CD14-positive monocyte (primary cell): ENCODE measurements at regions not wholly inside any gene's neighbourhood (a gene's known extent, or its start where the extent isn't known, plus 50 kb on each side); places are given as distances from the start of the nearest gene placed in this dataset.
"Not testable (repeated sequence)": the region's sequence is repeated elsewhere in the genome, so short reads cannot be mapped to it uniquely, and the experiment has no call there.

ENCODE experiments used
- DNase-seq, 3 donors: peaks; one replicate each; pipeline ENCODE4 v3.0.0-alpha.2; 2011 to 2022
- H2AFZ ChIP-seq: 2 replicates; pipeline ENCODE4 v1.6.0; 2012; ENCODE audit warnings: mild to moderate bottlenecking, low read depth, low read length, inconsistent platforms; ENCODE audit not compliant: insufficient read depth, poor library complexity, severe bottlenecking
- H3K27ac ChIP-seq, 2 donors: 1 replicate in 1 of 2; 2 replicates in 1 of 2; pipeline ENCODE4 v1.5.1; 2012 to 2013; ENCODE audit warnings: low read length in 2 of 2, control low read depth in 1 of 2, inconsistent platforms in 1 of 2, low read depth in 1 of 2, mild to moderate bottlenecking in 1 of 2
- H3K27me3 ChIP-seq, 2 donors: one replicate each; pipeline versions ENCODE4 v1.6.0 to v1.6.1; 2011 to 2013; ENCODE audit warnings: low read length in 2 of 2; ENCODE audit not compliant: control insufficient read depth in 2 of 2, insufficient read depth in 2 of 2
- H3K36me3 ChIP-seq, 2 donors: replicated peaks in 1 of 2; 1 replicate in 1 of 2; 2 replicates in 1 of 2; pipeline versions ENCODE4 v1.5.1 to v1.6.1; 2012 to 2013; ENCODE audit warnings: low read length in 2 of 2, control low read depth in 1 of 2, inconsistent platforms in 1 of 2, mild to moderate bottlenecking in 1 of 2; ENCODE audit not compliant: insufficient read depth in 2 of 2, control insufficient read depth in 1 of 2
- H3K4me1 ChIP-seq, 2 donors: 1 replicate in 1 of 2; 2 replicates in 1 of 2; pipeline versions ENCODE4 v1.5.1 to v1.6.1; 2012 to 2013; ENCODE audit warnings: low read length in 2 of 2, control low read depth in 1 of 2, inconsistent platforms in 1 of 2, mild to moderate bottlenecking in 1 of 2, moderate library complexity in 1 of 2; ENCODE audit not compliant: insufficient read depth in 2 of 2, control insufficient read depth in 1 of 2
- H3K4me2 ChIP-seq: replicated peaks from 2 replicates; pipeline ENCODE3; 2012; ENCODE audit warnings: low read length, moderate library complexity, mild to moderate bottlenecking; ENCODE audit not compliant: poor library complexity, severe bottlenecking; ENCODE audit errors: extremely low read depth
- H3K4me3 ChIP-seq, 3 experiments: fragments of 200-600 bp in 1 of 3; sonication (generic) in 1 of 3; replicated peaks in 1 of 3; 1 replicate in 2 of 3; 2 replicates in 1 of 3; pipeline ENCODE4 v1.5.1; 2011 to 2013; ENCODE audit warnings: low read length in 3 of 3, mild to moderate bottlenecking in 3 of 3, control low read depth in 2 of 3, low read depth in 2 of 3, inconsistent platforms in 1 of 3, moderate library complexity in 1 of 3
- H3K79me2 ChIP-seq: 2 replicates; pipeline ENCODE4 v1.6.0; 2012; ENCODE audit warnings: mild to moderate bottlenecking, control low read depth, inconsistent platforms, low read length, moderate library complexity; ENCODE audit not compliant: insufficient read depth
- H3K9ac ChIP-seq: 2 replicates; pipeline ENCODE4 v1.6.0; 2017; ENCODE audit warnings: low read length, mild to moderate bottlenecking; ENCODE audit not compliant: insufficient read depth, poor library complexity, severe bottlenecking
- H3K9me3 ChIP-seq, 2 donors: replicated peaks in 1 of 2; 1 replicate in 1 of 2; 2 replicates in 1 of 2; pipeline versions ENCODE4 v1.5.1 to v1.6.1; 2012 to 2013; ENCODE audit warnings: low read length in 2 of 2, control low read depth in 1 of 2; ENCODE audit not compliant: control insufficient read depth in 1 of 2, insufficient read depth in 1 of 2
- H4K20me1 ChIP-seq: 2 replicates; pipeline ENCODE4 v1.6.0; 2012; ENCODE audit warnings: mild to moderate bottlenecking, low read length, control low read depth, moderate library complexity; ENCODE audit not compliant: insufficient read depth
- H3K27ac Mint-ChIP-seq, 7 donors: one replicate each; pipeline ENCODE4 v1.8.0; 2020; ENCODE audit warnings: mild to moderate bottlenecking in 7 of 7, mixed read lengths in 7 of 7, moderate library complexity in 6 of 7, inconsistent platforms in 2 of 7
- H3K27me3 Mint-ChIP-seq, 3 donors: one replicate each; pipeline ENCODE4 v1.8.0; 2021 to 2022; ENCODE audit warnings: low read depth in 3 of 3, mild to moderate bottlenecking in 3 of 3, mixed read lengths in 3 of 3, moderate library complexity in 3 of 3, inconsistent platforms in 1 of 3
- H3K36me3 Mint-ChIP-seq, 2 donors: one replicate each; pipeline ENCODE4 v1.8.0; 2020; ENCODE audit warnings: mixed read lengths in 2 of 2, inconsistent platforms in 1 of 2, mild to moderate bottlenecking in 1 of 2
- H3K4me1 Mint-ChIP-seq: one replicate; pipeline ENCODE4 v1.8.0; 2020; ENCODE audit warnings: mild to moderate bottlenecking, mixed read lengths
- H3K4me3 Mint-ChIP-seq, 2 donors: one replicate each; pipeline ENCODE4 v1.8.0; 2020; ENCODE audit warnings: mild to moderate bottlenecking in 2 of 2, mixed read lengths in 2 of 2, moderate library complexity in 1 of 2
- H3K9me3 Mint-ChIP-seq, 7 donors: one replicate each; pipeline ENCODE4 v1.8.0; 2020 to 2022; ENCODE audit warnings: mixed read lengths in 7 of 7, mild to moderate bottlenecking in 6 of 7, moderate library complexity in 6 of 7, inconsistent platforms in 2 of 7
- WGBS: methylation state at CpG from one replicate; pipeline ENCODE4 v1.1.5; 2013; ENCODE audit warnings: missing lambda C conversion rate; ENCODE audit not compliant: insufficient coverage; 5-methylcytosine and 5-hydroxymethylcytosine counted together
- intact Hi-C, 2 donors: fragments of 100-400 bp; cut with micrococcal nuclease; formaldehyde crosslinking; loops; one replicate each; pipeline versions ENCODE4 v1.15.0 to v1.15.1; 2023
- TF ChIP-seq, protein P1 (sequence below): fragments of 200-600 bp; IDR thresholded peaks from one replicate; pipeline ENCODE4 v1.8.0; 2022; ENCODE audit warnings: antibody characterized with exemption, mild to moderate bottlenecking

DNA sequence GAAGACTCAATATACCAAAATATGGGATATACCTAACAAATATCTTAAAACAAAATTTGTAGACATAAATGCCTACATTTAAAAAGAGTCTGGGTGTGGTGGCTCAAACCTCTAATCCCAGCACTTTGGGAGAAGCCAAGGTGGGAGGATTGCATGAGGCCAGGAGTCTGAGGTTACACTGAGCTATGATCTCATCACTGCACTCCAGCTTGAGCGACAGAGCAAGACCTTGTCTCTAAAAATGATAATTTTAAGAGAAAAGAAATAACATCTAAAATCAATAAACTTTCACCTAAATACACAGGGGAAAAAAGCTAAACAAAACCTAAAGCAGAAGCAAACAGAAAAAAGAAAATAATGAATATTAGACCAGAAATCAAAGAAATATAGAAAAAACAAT lies 102.7 kb upstream of the PBX1 start:
- no peak overlapping the region for H3K27ac ChIP-seq
- intact Hi-C loops: no loop called here
- no peaks in the 10 kb centered on the region for H3K79me2 ChIP-seq
- H3K27me3 Mint-ChIP-seq: peaks cover 0 to 7% (median 0%) of the 10 kb centered on the region in 3 donors
- no peak for DNase-seq
- no peak overlapping the region for H3K4me3 ChIP-seq
- TF ChIP-seq, protein P1, sequence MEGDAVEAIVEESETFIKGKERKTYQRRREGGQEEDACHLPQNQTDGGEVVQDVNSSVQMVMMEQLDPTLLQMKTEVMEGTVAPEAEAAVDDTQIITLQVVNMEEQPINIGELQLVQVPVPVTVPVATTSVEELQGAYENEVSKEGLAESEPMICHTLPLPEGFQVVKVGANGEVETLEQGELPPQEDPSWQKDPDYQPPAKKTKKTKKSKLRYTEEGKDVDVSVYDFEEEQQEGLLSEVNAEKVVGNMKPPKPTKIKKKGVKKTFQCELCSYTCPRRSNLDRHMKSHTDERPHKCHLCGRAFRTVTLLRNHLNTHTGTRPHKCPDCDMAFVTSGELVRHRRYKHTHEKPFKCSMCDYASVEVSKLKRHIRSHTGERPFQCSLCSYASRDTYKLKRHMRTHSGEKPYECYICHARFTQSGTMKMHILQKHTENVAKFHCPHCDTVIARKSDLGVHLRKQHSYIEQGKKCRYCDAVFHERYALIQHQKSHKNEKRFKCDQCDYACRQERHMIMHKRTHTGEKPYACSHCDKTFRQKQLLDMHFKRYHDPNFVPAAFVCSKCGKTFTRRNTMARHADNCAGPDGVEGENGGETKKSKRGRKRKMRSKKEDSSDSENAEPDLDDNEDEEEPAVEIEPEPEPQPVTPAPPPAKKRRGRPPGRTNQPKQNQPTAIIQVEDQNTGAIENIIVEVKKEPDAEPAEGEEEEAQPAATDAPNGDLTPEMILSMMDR: no peak
- H3K36me3 Mint-ChIP-seq: no peaks in the 10 kb centered on the region
- no peak overlapping the region for H3K9ac ChIP-seq
- peaks cover 0 to 3% of the 10 kb centered on the region in 2 donors for H3K9me3 ChIP-seq
- H4K20me1 ChIP-seq: no peaks in the 10 kb centered on the region
- H3K4me2 ChIP-seq: no peak overlapping the region
- H3K4me1 Mint-ChIP-seq: no peaks in the 10 kb centered on the region
- H3K4me3 Mint-ChIP-seq: no peak overlapping the region
- peaks cover 5 to 34% (median 15%) of the 10 kb centered on the region in 7 donors for H3K9me3 Mint-ChIP-seq
- H3K36me3 ChIP-seq: no peaks in the 10 kb centered on the region
- no peaks in the 10 kb centered on the region for H3K27me3 ChIP-seq
- H2AFZ ChIP-seq: no peak overlapping the region
- no peaks in the 10 kb centered on the region for H3K4me1 ChIP-seq
- WGBS: no CpG with 5 or more reads among the region's 1 CpG
- H3K27ac Mint-ChIP-seq: no peak overlapping the region

DNA sequence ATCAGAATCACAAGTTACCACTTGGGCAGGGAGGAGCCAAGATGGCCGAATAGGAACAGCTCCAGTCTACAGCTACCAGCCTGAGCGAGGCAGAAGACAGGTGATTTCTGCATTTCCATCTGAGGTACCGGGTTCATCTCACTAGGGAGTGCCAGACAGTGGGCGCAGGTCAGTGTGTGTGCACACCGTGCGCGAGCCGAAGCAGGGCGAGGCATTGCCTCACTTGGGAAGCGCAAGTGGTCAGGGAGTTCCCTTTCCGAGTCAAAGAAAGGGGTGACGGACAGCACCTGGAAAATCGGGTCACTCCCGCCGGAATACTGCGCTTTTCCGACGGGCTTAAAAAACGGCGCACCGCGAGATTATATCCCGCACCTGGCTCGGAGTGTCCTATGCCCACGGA lies 99.8 kb upstream of the PBX1 start:
- H3K27me3 ChIP-seq, H3K4me2 ChIP-seq, H2AFZ ChIP-seq, intact Hi-C loops, H3K4me1 Mint-ChIP-seq, H3K4me1 ChIP-seq, H3K9me3 ChIP-seq, H3K9ac ChIP-seq, H3K27ac ChIP-seq, H3K27me3 Mint-ChIP-seq, H3K36me3 Mint-ChIP-seq, H3K4me3 Mint-ChIP-seq, H3K4me3 ChIP-seq, H3K36me3 ChIP-seq, H3K79me2 ChIP-seq, DNase-seq, H4K20me1 ChIP-seq: not testable (repeated sequence)
- 96% methylated on average over 6 of the region's 25 CpGs for WGBS
- peaks cover 6 to 25% (median 13%) of the 10 kb centered on the region in 7 donors for H3K9me3 Mint-ChIP-seq
- H3K27ac Mint-ChIP-seq: peak overlapping the region in 1 of 7 donors; percentile 66
